Keratinocyte (primary cell): ENCODE measurements at regions not wholly inside any gene's neighbourhood (a gene's known extent, or its start where the extent isn't known, plus 50 kb on each side); places are given as distances from the start of the nearest gene placed in this dataset.

Experiments
- DNase-seq: peaks from one replicate; pipeline ENCODE4 v3.0.0-alpha.2; 2011; ENCODE audit warnings: low read depth, missing footprints, low spot score
- FAIRE-seq: peaks from 2 replicates; lab custom pipeline; 2011; peaks lifted over from hg19 to GRCh38; lab: Jason Lieb, UNC
- H2AFZ ChIP-seq: 2 replicates; pipeline ENCODE4 v1.6.0; 2012; ENCODE audit warnings: low read length, control low read depth, inconsistent platforms; ENCODE audit not compliant: control insufficient read depth
- H3K27ac ChIP-seq: 2 replicates; pipeline ENCODE4 v1.5.1; 2011; ENCODE audit warnings: low read length; ENCODE audit not compliant: control insufficient read depth, insufficient read depth
- H3K27me3 ChIP-seq: 3 replicates; pipeline ENCODE4 v1.6.0; 2011; ENCODE audit warnings: low read length; ENCODE audit not compliant: control insufficient read depth, insufficient read depth; ENCODE audit errors: extremely low read depth
- H3K36me3 ChIP-seq, 2 experiments: 2 replicates in 1 of 2; 3 replicates in 1 of 2; pipeline ENCODE4 v1.5.1; 2011; ENCODE audit warnings: low read length in 2 of 2, mild to moderate bottlenecking in 1 of 2; ENCODE audit not compliant: control insufficient read depth in 2 of 2, insufficient read depth in 2 of 2; ENCODE audit errors: extremely low read depth in 1 of 2
- H3K4me1 ChIP-seq: 3 replicates; pipeline ENCODE4 v1.5.1; 2011; ENCODE audit warnings: low read length; ENCODE audit not compliant: control insufficient read depth, insufficient read depth; ENCODE audit errors: extremely low read depth
- H3K4me2 ChIP-seq: 3 replicates; pipeline ENCODE4 v1.6.0; 2011; ENCODE audit warnings: low read depth, low read length; ENCODE audit not compliant: control insufficient read depth, insufficient read depth; ENCODE audit errors: extremely low read depth
- H3K4me3 ChIP-seq, 3 experiments: fragments of 200-600 bp in 1 of 3; sonication (generic) in 1 of 3; 2 replicates in 2 of 3; 3 replicates in 1 of 3; pipeline ENCODE4 v1.5.1; 2011 to 2016; ENCODE audit warnings: low read length in 3 of 3, mild to moderate bottlenecking in 3 of 3, control low read depth in 2 of 3, inconsistent platforms in 1 of 3, low read depth in 1 of 3, mixed read lengths in 1 of 3, mixed run types in 1 of 3, moderate library complexity in 1 of 3; ENCODE audit not compliant: control insufficient read depth in 2 of 3, insufficient read depth in 2 of 3; ENCODE audit errors: extremely low read depth in 1 of 3
- H3K79me2 ChIP-seq: 2 replicates; pipeline ENCODE4 v1.6.0; 2012; ENCODE audit warnings: low read length; ENCODE audit not compliant: control insufficient read depth, insufficient read depth
- H3K9ac ChIP-seq: 3 replicates; pipeline ENCODE4 v1.6.0; 2011; ENCODE audit warnings: low read length; ENCODE audit not compliant: control insufficient read depth, insufficient read depth; ENCODE audit errors: extremely low read depth
- H3K9me1 ChIP-seq: 3 replicates; pipeline ENCODE4 v1.6.0; 2011; ENCODE audit warnings: low read length; ENCODE audit not compliant: control insufficient read depth, insufficient read depth; ENCODE audit errors: extremely low read depth
- H3K9me3 ChIP-seq: 2 replicates; pipeline ENCODE4 v1.5.1; 2012; ENCODE audit warnings: low read depth, low read length; ENCODE audit not compliant: control insufficient read depth
- H4K20me1 ChIP-seq: 3 replicates; pipeline ENCODE4 v1.6.0; 2011; ENCODE audit warnings: low read length; ENCODE audit not compliant: control insufficient read depth, insufficient read depth; ENCODE audit errors: extremely low read depth
- EZH2 ChIP-seq: IDR thresholded peaks from one replicate; pipeline ENCODE4 v1.6.1; 2012; ENCODE audit warnings: inconsistent platforms, mild to moderate bottlenecking, low read length, moderate library complexity
- dilution Hi-C: fragments of 300-500 bp; cut with MboI; formaldehyde crosslinking; loops from one replicate; pipeline ENCODE4 v1.7.0; 2020; ENCODE audit warnings: low sequenced_read_pairs; ENCODE audit not compliant: extremely low pct_ligation_motif_present
- TF ChIP-seq, protein P1 (sequence below), 3 experiments: IDR thresholded peaks in 1 of 3; conservative IDR thresholded peaks in 1 of 3; optimal IDR thresholded peaks in 1 of 3; 2 replicates in 2 of 3; 3 replicates in 1 of 3; pipeline versions ENCODE3 to v1.5.1; 2011; ENCODE audit warnings: low read length in 3 of 3, mild to moderate bottlenecking in 3 of 3, moderate library complexity in 2 of 3, control low read depth in 1 of 3, inconsistent platforms in 1 of 3; ENCODE audit not compliant: insufficient read depth in 2 of 3; ENCODE audit errors: extremely low read depth in 1 of 3

DNA sequence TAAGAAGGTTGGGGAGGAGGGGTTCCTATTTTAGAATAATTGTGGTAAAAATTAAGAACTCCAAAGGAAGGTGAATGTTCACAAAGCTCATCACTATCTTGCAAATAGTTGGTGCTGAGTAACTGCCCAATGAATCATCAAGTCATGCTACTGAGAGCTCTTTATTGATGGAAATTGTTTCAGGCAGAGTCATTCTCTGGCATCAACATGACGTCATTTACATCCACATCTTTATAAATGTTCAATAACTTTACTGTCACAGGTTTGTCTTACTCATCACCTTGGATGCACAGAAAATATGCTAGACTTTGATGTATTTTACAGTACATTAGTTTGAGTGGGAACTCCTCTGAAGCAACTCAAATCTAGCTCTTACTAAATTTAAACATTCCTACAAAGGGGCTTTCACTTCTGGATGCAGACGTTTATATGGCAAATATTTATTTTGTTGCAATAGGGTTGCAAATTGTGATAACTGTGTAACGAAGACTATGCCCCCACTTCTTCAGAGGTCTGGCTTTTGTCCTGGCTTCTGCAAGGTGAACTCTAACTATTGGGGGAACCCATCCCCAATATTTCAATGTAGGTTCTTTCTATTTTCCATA, 273.7 kb upstream of the AJAP1 start:
- Histone ChIP-seq H3K9me3 (no peaks in the 10 kb centered on the region), H3K9ac (no peak overlapping the region), H3K4me3 (no peak overlapping the region), H4K20me1 (no peaks in the 10 kb centered on the region), H3K27me3 (no peaks in the 10 kb centered on the region), H3K4me2 (no peak overlapping the region), H3K36me3 (no peaks in the 10 kb centered on the region), H3K9me1 (no peaks in the 10 kb centered on the region), H2AFZ (no peak overlapping the region), H3K27ac (no peak overlapping the region), H3K79me2 (no peaks in the 10 kb centered on the region), H3K4me1 (no peaks in the 10 kb centered on the region)
- DNase-seq: peak; percentile 66
- FAIRE-seq: no peak
- dilution Hi-C loops: no loop called here
- TF ChIP-seq, protein P1, sequence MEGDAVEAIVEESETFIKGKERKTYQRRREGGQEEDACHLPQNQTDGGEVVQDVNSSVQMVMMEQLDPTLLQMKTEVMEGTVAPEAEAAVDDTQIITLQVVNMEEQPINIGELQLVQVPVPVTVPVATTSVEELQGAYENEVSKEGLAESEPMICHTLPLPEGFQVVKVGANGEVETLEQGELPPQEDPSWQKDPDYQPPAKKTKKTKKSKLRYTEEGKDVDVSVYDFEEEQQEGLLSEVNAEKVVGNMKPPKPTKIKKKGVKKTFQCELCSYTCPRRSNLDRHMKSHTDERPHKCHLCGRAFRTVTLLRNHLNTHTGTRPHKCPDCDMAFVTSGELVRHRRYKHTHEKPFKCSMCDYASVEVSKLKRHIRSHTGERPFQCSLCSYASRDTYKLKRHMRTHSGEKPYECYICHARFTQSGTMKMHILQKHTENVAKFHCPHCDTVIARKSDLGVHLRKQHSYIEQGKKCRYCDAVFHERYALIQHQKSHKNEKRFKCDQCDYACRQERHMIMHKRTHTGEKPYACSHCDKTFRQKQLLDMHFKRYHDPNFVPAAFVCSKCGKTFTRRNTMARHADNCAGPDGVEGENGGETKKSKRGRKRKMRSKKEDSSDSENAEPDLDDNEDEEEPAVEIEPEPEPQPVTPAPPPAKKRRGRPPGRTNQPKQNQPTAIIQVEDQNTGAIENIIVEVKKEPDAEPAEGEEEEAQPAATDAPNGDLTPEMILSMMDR (optimal IDR thresholded peaks at IDR 0.05 in 1 of 3, IDR thresholded peaks at IDR 0.05 in 1 of 3, conservative IDR thresholded peaks at IDR 0.05 in 1 of 3; ENCODE audit: extremely low read depth in 1 of 3, insufficient read depth in 2 of 3, low read length in 3 of 3): no peak
- no peak for TF ChIP-seq EZH2

DNA sequence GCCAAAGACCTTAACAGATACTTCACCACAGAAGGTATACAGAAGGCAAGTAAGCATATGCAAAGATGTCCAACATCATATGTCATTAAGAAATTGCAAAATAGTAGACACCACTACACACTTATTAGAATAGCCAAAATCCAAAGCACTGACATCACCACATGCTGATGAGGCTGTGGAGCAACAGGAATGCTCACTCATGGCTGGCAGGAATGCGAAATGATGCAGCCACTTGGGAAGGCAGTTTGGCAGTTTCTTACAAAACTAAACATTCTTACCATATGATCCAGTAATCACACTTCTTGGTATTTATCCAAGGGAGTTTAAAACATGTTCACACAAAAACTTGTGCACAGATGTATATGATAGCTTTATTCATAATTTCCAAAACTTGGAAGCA, 261.2 kb upstream of the AJAP1 start:
- no peak for FAIRE-seq

More for the DNA sequence above, 261.2 kb upstream of the AJAP1 start:
- dilution Hi-C loops: no loop called here
- H4K20me1 ChIP-seq: no peaks in the 10 kb centered on the region
- H3K4me1 ChIP-seq: no peaks in the 10 kb centered on the region
- DNase-seq: no peak
- no peaks in the 10 kb centered on the region for H3K79me2 ChIP-seq
- H3K9me3 ChIP-seq: peaks cover 2% of the 10 kb centered on the region
- no peak overlapping the region for H2AFZ ChIP-seq
- no peak overlapping the region for H3K9ac ChIP-seq
- H3K4me2 ChIP-seq: no peak overlapping the region
- H3K27me3 ChIP-seq: no peaks in the 10 kb centered on the region
- no peak overlapping the region for H3K4me3 ChIP-seq
- TF ChIP-seq, protein P1 (optimal IDR thresholded peaks at IDR 0.05 in 1 of 3, IDR thresholded peaks at IDR 0.05 in 1 of 3, conservative IDR thresholded peaks at IDR 0.05 in 1 of 3; ENCODE audit: extremely low read depth in 1 of 3, insufficient read depth in 2 of 3, low read length in 3 of 3): no peak
- TF ChIP-seq EZH2: no peak
- no peak overlapping the region for H3K27ac ChIP-seq
- H3K9me1 ChIP-seq: no peaks in the 10 kb centered on the region
- no peaks in the 10 kb centered on the region for H3K36me3 ChIP-seq
